HL-60 (cell line): ENCODE measurements at regions not wholly inside any gene's neighbourhood (a gene's known extent, or its start where the extent isn't known, plus 50 kb on each side); places are given as distances from the start of the nearest gene placed in this dataset.

Experiments used
- DNase-seq, 2 experiments: peaks; one replicate each; pipeline ENCODE4 v3.0.0-alpha.2; 2010 to 2020; ENCODE audit warnings: low read depth in 1 of 2, low spot score in 1 of 2
- H3K27ac ChIP-seq: fragments of 250-450 bp; sonication (Bioruptor Pico); replicated peaks from 2 replicates; pipeline ENCODE4 v1.5.1; 2020; ENCODE audit warnings: mild to moderate bottlenecking, moderate library complexity
- H3K27me3 ChIP-seq: fragments of 250-450 bp; sonication (Bioruptor Pico); 2 replicates; pipeline ENCODE4 v1.5.1; 2021; ENCODE audit warnings: mild to moderate bottlenecking, moderate library complexity; ENCODE audit not compliant: insufficient read depth, poor library complexity, severe bottlenecking
- H3K4me3 ChIP-seq: replicated peaks from 2 replicates; pipeline ENCODE4 v1.5.1; 2011; ENCODE audit warnings: mild to moderate bottlenecking, control low read depth, low read length; ENCODE audit not compliant: insufficient read depth
- GABPA ChIP-seq: IDR thresholded peaks from 2 replicates; pipeline ENCODE4 v1.6.1; 2012; ENCODE audit warnings: low read depth
- POLR2AphosphoS5 ChIP-seq: IDR thresholded peaks from 2 replicates; pipeline ENCODE4 v1.6.1; 2012; ENCODE audit warnings: low read depth
- SPI1 ChIP-seq: IDR thresholded peaks from 2 replicates; pipeline ENCODE4 v1.6.1; 2012; ENCODE audit warnings: low read depth, mild to moderate bottlenecking, borderline replicate concordance
- TF ChIP-seq, protein P1 (sequence below): IDR thresholded peaks from one replicate; pipeline ENCODE4 v1.5.1; 2011; ENCODE audit warnings: low read length, control low read depth, inconsistent platforms; ENCODE audit not compliant: insufficient read depth
- TF ChIP-seq, protein P2 (sequence below): IDR thresholded peaks from 2 replicates; pipeline ENCODE4 v1.6.1; 2012; ENCODE audit warnings: low read depth; ENCODE audit not compliant: insufficient replicate concordance

DNA sequence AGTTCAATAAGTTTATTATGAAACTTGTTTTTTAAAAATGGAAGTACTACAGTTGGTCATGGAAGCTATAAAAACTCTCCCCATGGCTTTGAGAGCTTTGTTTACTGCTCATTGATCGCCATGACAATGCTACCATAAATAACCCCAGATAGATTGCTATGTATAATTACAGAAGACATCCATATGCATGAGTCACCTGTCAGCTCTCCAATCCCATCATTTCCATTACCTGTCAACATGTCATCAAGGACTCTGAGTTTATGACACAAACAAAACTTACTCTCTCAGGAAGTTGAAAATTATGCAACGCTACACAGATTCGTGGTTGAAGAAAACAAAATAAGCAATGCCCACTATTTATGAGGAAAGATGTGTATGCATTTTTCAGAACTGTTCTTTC, 144.4 kb downstream of the SEC23A start:
- DNase-seq = no peak
- H3K27me3 ChIP-seq = no peaks in the 10 kb centered on the region
- TF ChIP-seq, protein P1, sequence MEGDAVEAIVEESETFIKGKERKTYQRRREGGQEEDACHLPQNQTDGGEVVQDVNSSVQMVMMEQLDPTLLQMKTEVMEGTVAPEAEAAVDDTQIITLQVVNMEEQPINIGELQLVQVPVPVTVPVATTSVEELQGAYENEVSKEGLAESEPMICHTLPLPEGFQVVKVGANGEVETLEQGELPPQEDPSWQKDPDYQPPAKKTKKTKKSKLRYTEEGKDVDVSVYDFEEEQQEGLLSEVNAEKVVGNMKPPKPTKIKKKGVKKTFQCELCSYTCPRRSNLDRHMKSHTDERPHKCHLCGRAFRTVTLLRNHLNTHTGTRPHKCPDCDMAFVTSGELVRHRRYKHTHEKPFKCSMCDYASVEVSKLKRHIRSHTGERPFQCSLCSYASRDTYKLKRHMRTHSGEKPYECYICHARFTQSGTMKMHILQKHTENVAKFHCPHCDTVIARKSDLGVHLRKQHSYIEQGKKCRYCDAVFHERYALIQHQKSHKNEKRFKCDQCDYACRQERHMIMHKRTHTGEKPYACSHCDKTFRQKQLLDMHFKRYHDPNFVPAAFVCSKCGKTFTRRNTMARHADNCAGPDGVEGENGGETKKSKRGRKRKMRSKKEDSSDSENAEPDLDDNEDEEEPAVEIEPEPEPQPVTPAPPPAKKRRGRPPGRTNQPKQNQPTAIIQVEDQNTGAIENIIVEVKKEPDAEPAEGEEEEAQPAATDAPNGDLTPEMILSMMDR = no peak
- TF ChIP-seq POLR2AphosphoS5 = no peak
- no peak for TF ChIP-seq SPI1
- TF ChIP-seq, protein P2, sequence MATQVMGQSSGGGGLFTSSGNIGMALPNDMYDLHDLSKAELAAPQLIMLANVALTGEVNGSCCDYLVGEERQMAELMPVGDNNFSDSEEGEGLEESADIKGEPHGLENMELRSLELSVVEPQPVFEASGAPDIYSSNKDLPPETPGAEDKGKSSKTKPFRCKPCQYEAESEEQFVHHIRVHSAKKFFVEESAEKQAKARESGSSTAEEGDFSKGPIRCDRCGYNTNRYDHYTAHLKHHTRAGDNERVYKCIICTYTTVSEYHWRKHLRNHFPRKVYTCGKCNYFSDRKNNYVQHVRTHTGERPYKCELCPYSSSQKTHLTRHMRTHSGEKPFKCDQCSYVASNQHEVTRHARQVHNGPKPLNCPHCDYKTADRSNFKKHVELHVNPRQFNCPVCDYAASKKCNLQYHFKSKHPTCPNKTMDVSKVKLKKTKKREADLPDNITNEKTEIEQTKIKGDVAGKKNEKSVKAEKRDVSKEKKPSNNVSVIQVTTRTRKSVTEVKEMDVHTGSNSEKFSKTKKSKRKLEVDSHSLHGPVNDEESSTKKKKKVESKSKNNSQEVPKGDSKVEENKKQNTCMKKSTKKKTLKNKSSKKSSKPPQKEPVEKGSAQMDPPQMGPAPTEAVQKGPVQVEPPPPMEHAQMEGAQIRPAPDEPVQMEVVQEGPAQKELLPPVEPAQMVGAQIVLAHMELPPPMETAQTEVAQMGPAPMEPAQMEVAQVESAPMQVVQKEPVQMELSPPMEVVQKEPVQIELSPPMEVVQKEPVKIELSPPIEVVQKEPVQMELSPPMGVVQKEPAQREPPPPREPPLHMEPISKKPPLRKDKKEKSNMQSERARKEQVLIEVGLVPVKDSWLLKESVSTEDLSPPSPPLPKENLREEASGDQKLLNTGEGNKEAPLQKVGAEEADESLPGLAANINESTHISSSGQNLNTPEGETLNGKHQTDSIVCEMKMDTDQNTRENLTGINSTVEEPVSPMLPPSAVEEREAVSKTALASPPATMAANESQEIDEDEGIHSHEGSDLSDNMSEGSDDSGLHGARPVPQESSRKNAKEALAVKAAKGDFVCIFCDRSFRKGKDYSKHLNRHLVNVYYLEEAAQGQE = no peak
- TF ChIP-seq GABPA = no peak

DNA sequence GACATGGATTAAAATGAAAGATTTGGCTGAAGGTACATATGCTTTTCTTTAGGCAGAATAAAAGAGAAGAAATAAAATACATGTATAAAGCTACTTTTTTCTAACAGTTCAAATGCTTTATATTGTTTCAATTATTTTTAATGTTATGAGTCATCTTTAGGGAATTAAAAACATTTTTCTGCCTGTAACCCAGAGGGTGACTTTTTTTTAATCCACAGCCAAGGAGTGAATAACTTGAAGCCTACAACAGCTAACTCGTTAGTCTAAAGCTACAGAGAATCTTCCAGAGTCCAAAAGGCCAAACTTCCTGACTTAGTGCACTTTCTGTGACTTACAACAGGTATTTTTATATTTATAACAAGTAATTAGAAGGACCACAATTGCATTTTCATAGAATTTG, 151.6 kb downstream of the SEC23A start:
- no peaks in the 10 kb centered on the region for H3K27me3 ChIP-seq
- no peak overlapping the region for H3K27ac ChIP-seq
- TF ChIP-seq, protein P1 = no peak
- TF ChIP-seq SPI1 = no peak
- TF ChIP-seq, protein P2 = no peak
- no peak for TF ChIP-seq POLR2AphosphoS5
- no peak for TF ChIP-seq GABPA
- no peak overlapping the region for H3K4me3 ChIP-seq
- DNase-seq = no peak

More for the DNA sequence above, 144.4 kb downstream of the SEC23A start:
- Histone ChIP-seq H3K27ac (no peak overlapping the region), H3K4me3 (no peak overlapping the region)

DNA sequence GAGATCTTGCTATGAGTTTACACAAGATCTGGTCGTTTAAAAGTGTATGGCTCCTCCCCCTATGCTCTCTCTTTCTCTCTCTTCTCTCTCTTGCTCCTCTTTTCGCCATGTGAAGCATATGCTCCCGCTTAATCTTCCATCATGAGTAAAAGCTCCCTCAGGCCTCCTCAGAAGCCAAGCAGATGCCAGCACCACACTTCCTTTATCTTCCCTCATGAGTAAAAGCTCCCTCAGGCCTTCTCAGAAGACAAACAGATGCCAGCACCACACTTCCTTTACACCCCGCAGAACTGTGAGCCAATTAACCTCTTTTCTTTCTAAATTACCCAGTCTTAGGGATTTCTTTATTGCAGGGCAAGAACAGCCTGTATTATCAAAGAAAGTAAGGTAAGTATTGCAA, 152.4 kb downstream of the SEC23A start:
- Histone ChIP-seq H3K4me3 (no peak overlapping the region), H3K27me3 (no peaks in the 10 kb centered on the region), H3K27ac (no peak overlapping the region)
- DNase-seq = no peak
- TF ChIP-seq POLR2AphosphoS5 (no peak), GABPA (no peak), SPI1 (no peak)
- TF ChIP-seq, protein P1 = no peak
- TF ChIP-seq, protein P2 = no peak
